GM21723 (cell line): ENCODE measurements at regions not wholly inside any gene's neighbourhood (a gene's known extent, or its start where the extent isn't known, plus 50 kb on each side); places are given as distances from the start of the nearest gene placed in this dataset.
"Not testable (repeated sequence)": the region's sequence is repeated elsewhere in the genome, so short reads cannot be mapped to it uniquely, and the experiment has no call there.

Experiments
- ATAC-seq: cut with Tn5 transposase; IDR thresholded peaks from one replicate; pipeline ENCODE4 v1.9.1; 2021; ENCODE audit warnings: mild to moderate bottlenecking, moderate library complexity; ENCODE audit not compliant: unreplicated experiment

- ATAC-seq = no peak
Measured at GRCh38 chr12:14207905-14208551, 157.5 kb upstream of the ATF7IP start.

GRCh38 chr12:14211947-14212387 lies 153.5 kb upstream of the ATF7IP start:
- ATAC-seq = no peak

- no peak for ATAC-seq
Measured at GRCh38 chr12:14213542-14213941, 151.9 kb upstream of the ATF7IP start.

DNA sequence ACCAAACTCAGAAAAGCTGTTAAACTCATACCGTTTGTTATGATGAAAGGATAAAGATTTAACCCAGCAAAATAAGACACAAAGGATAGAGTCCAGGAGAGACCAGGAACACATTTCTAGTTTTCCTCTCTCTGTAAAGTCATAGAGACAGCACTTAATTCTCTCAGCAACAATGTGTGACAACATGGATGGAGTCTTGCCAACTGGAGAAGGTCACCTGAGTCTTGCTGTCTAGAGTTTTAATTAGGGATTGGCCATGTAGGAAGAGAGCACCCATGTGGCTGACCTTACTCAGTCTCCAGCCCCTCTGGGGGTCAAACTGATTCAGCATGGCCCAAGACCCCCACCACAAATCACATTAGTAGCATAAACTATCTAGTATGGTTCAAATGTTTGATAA lies 151.0 kb upstream of the ATF7IP start:
- no peak for ATAC-seq

GRCh38 chr12:14215949-14216348 lies 149.5 kb upstream of the ATF7IP start:
- ATAC-seq = not testable (repeated sequence)

- ATAC-seq = no peak
Measured at GRCh38 chr12:14216405-14217294, 148.8 kb upstream of the ATF7IP start.

DNA sequence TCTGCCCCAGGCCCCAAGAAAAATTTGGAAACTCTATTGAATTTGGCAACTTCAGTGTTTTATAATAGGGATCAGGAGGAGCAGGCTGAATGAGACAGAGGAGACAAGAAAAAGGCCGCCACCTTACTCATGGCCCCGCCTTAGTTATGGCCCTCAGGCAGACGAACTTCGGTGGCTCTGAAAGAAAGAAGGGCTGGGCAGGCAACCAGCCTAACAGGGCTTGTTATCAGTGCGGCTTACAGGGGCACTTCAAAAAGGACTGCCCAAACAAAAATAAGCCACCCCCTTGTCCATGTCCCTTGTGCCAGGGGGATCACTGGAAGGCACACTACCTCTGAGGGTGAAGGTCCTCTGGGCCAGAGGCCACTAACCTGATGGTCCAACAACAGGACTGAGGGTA lies 146.3 kb upstream of the ATF7IP start:
- ATAC-seq = no peak

GRCh38 chr12:14219670-14220069 lies 145.8 kb upstream of the ATF7IP start:
- ATAC-seq = not testable (repeated sequence)

GRCh38 chr12:14225064-14225463 lies 140.4 kb upstream of the ATF7IP start:
- ATAC-seq = no peak

GRCh38 chr12:14235176-14235575 lies 130.3 kb upstream of the ATF7IP start:
- ATAC-seq = not testable (repeated sequence)

DNA sequence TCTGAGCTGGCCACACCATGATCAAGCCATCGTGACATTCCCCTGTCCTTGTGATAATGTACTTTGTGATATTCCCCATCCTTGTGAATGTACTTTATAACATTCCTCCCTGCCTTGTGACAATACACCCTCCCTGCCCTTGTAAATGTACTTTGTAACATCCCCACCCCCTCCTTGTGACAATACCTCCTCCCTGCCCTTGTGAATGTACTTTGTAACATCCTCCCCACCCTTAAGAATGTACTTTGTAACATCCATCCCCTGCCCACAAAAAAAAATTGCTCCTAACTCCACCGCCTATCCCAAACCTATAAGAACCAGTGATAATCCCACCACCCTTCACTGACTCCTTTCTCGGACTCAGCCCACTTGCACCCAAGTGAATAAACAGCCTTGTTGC lies 128.8 kb upstream of the ATF7IP start:
- ATAC-seq = not testable (repeated sequence)

- ATAC-seq = no peak
Measured at GRCh38 chr12:14238221-14238792, 127.2 kb upstream of the ATF7IP start.

- ATAC-seq = peak; percentile 79
Measured at GRCh38 chr12:14239350-14239934, 126.0 kb upstream of the ATF7IP start.

GRCh38 chr12:14239935-14240872 lies 125.3 kb upstream of the ATF7IP start:
- peak; percentile 53 for ATAC-seq

DNA sequence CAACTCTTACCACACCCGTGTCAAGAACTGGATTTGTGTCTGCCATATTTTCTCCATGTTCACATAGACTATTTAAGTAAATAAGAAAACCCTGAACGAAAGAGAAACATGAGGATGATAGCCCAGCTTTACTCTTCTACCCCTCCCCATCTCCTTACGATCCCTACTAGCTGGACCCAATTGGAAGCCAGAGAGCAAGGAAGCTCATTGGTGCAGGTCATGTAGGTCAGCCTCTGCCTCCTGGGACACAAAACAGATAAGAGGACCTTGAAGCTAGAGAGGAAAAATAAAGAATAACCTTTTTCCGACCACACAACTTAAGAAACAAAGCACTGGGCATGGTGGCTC lies 124.6 kb upstream of the ATF7IP start:
- no peak for ATAC-seq

DNA sequence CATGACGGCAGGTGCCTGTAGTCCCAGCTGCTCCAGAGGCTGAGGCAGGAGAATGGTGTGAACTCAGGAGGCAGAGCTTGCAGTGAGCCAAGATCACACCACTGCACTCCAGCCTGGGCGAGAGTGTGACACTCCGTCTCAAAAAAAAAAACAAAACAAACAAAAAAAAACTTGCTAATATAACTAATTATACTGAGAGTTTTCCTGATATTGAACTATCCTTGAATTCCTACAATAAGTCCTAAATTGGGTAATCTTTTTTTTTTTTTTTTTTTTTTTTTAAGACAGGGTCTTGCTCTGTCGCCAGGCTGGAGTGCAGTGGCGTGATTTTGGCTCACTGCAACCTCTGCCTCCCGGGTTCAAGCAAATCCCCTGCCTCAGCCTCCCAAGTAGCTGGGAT lies 122.7 kb upstream of the ATF7IP start:
- not testable (repeated sequence) for ATAC-seq

DNA sequence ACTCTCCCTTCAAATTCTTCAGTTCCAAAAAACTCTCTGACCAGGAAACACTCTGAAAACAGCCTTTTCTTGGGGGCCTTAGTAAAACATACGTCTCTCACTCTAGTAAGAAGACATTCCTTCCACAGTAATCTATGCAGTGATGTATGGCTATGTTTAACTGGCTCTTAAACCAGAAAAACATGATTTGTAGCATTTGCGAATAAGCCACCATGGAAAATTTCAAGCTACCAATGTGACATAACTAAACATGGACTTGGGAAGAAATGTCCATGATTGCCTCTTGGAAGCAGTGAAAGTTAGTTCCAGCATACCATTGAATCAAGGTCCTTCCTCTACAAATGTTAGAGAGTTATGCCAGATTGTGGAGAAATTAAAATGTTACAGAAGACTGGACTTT lies 121.5 kb upstream of the ATF7IP start:
- no peak for ATAC-seq

DNA sequence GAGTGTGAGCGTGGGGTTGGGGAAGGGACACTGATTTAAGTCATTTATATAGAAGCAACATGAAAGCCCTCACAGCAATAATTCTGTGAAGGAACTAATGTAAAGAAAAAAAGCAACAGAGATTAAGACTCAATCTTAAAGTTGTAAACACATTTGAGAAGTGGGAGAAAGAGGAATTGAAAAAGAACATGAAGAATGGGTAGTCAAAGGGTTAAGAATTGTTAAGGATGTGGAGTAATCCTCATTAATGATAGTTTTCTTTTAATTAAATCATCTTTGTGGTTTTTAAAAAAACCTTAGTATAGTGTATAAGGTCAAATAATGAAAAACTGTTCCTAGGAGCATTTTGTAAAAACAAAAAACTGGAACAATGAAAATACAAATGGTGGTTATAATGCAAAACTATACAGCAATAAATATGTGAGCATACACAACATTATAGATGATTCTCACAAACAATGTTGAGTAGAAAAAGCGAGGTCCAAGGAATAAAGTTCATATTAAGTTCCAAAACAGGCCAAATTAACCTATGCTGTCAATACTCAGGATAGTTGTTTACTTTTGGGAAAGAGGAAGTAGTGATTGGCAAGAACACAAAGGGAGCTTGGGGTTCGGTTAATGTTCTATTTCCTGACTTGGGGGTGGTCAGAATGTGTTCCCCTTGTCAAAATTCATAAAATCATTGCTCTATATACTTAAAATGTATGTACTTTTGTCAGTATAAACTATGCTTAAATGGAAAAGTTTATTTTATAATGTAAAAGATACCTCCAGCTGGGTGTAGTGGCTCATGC lies 120.4 kb upstream of the ATF7IP start:
- ATAC-seq = no peak

- no peak for ATAC-seq
Measured at GRCh38 chr12:14247166-14247565, 118.3 kb upstream of the ATF7IP start.

- no peak for ATAC-seq
Measured at GRCh38 chr12:14249368-14249767, 116.1 kb upstream of the ATF7IP start.
